ENCODE measurements at regions not wholly inside any gene's neighbourhood (a gene's known extent, or its start where the extent isn't known, plus 50 kb on each side); places are given as distances from the start of the nearest gene placed in this dataset.

- TF ChIP-seq CTCF (IDR thresholded peaks at IDR 0.05) (no peak), POLR2A (IDR thresholded peaks at IDR 0.05) (no peak)
Observed at GRCh38 chr6:39995633-39996032, 61.4 kb upstream of the MOCS1 start.
